Panc1 (cell line): ENCODE measurements at regions not wholly inside any gene's neighbourhood (a gene's known extent, or its start where the extent isn't known, plus 50 kb on each side); places are given as distances from the start of the nearest gene placed in this dataset.

Experiments used
- ATAC-seq: fragments of 200-7000 bp; cut with Tn5 transposase; 2 replicates; pipeline ENCODE4 v1.9.1; 2020; ENCODE audit warnings: mild to moderate bottlenecking, moderate library complexity
- BruUV-seq: library from RNA; stranded (reverse); fragments of 400-500 nt; replicated peaks from 2 replicates; lab custom pipeline; 2021; lab: Mats Ljungman, UMichigan
- CTCF ChIA-PET: fragments of 300-600 bp; sonication (Branson Sonifier 250); formaldehyde crosslinking; loops from one replicate; lab custom pipeline; 2022; ENCODE audit warnings: antibody characterized with exemption; lab: Charles Lee
- POLR2A ChIA-PET: fragments of 300-600 bp; sonication (Branson Sonifier 250); formaldehyde crosslinking; loops from one replicate; lab custom pipeline; 2022; ENCODE audit warnings: antibody characterized with exemption; lab: Charles Lee
- DNase-seq: peaks from one replicate; pipeline ENCODE4 v3.0.0-alpha.2; 2010; ENCODE audit warnings: low read depth, low spot score
- H3K27ac ChIP-seq: 2 replicates; pipeline ENCODE4 v1.5.1; 2011; ENCODE audit warnings: mild to moderate bottlenecking, low read length, inconsistent platforms
- H3K27me3 ChIP-seq: fragments of 200-500 bp; sonication (Bioruptor generic); 2 replicates; pipeline ENCODE4 v1.6.0; 2014; ENCODE audit warnings: low read length, inconsistent platforms; ENCODE audit not compliant: control insufficient read depth, insufficient read depth
- H3K36me3 ChIP-seq: fragments of 200-500 bp; sonication (Bioruptor generic); 2 replicates; pipeline ENCODE4 v1.5.1; 2014; ENCODE audit warnings: inconsistent platforms, mild to moderate bottlenecking, low read length, moderate library complexity; ENCODE audit not compliant: control insufficient read depth, insufficient read depth
- H3K4me1 ChIP-seq: 2 replicates; pipeline ENCODE4 v1.5.1; 2011; ENCODE audit warnings: inconsistent platforms, mild to moderate bottlenecking, low read length, moderate library complexity; ENCODE audit not compliant: control insufficient read depth, insufficient read depth
- H3K4me3 ChIP-seq, 2 experiments: 2 replicates each; pipeline ENCODE4 v1.5.1; 2011 to 2012; ENCODE audit warnings: low read depth in 2 of 2, low read length in 2 of 2, mild to moderate bottlenecking in 2 of 2, inconsistent platforms in 1 of 2, moderate library complexity in 1 of 2
- H3K9me3 ChIP-seq: fragments of 200-500 bp; sonication (Bioruptor generic); 2 replicates; pipeline ENCODE4 v1.5.1; 2014; ENCODE audit warnings: low read depth, mild to moderate bottlenecking, inconsistent platforms, low read length, moderate library complexity; ENCODE audit not compliant: control insufficient read depth, insufficient read depth
- CTCF ChIP-seq: fragments of 450-650 bp; IDR thresholded peaks from 2 replicates; pipeline ENCODE4 v1.5.1; 2017; ENCODE audit warnings: mild to moderate bottlenecking
- POLR2AphosphoS5 ChIP-seq: IDR thresholded peaks from 2 replicates; pipeline ENCODE4 v1.6.1; 2012; ENCODE audit warnings: mild to moderate bottlenecking, low read depth, low read length, moderate library complexity
- REST ChIP-seq, 2 experiments: IDR thresholded peaks; 2 replicates each; pipeline ENCODE4 v1.6.1; 2011 to 2012; ENCODE audit warnings: low read depth in 2 of 2, control low read depth in 1 of 2, low read length in 1 of 2, mild to moderate bottlenecking in 1 of 2, moderate library complexity in 1 of 2; ENCODE audit not compliant: insufficient read depth in 1 of 2
- SIN3A ChIP-seq: IDR thresholded peaks from 2 replicates; pipeline ENCODE4 v1.6.1; 2012; ENCODE audit warnings: low read depth, mild to moderate bottlenecking, low read length, moderate library complexity, borderline replicate concordance; ENCODE audit not compliant: insufficient read depth
- TCF7L2 ChIP-seq: IDR thresholded peaks from 2 replicates; pipeline ENCODE4 v1.6.1; 2011; ENCODE audit warnings: mild to moderate bottlenecking, low read depth, low read length, inconsistent platforms
- in situ Hi-C: cut with HindIII; loops from 2 replicates; pipeline ENCODE4 v1.10.0; 2016; ENCODE audit warnings: low sequenced_read_pairs, low pct_unique_long_range_greater_than_20kb
- intact Hi-C: fragments of 100-400 bp; cut with micrococcal nuclease; formaldehyde crosslinking; loops from one replicate; pipeline ENCODE4 v1.10.0; 2022; ENCODE audit not compliant: unreplicated experiment

GRCh38 chr4:134328741-134329140 is 127.2 kb upstream of the PABPC4L start:
- ChIA-PET POLR2A (no interaction called here), CTCF (no interaction called here)
- H3K27me3 ChIP-seq, result no peaks in the 10 kb centered on the region
- in situ Hi-C loops (no loop called here), intact Hi-C loops (no loop called here)
- H3K4me1 ChIP-seq, result no peaks in the 10 kb centered on the region
- ATAC-seq, result no peak
- H3K27ac ChIP-seq, result no peak overlapping the region
- no peak for DNase-seq
- H3K36me3 ChIP-seq, result no peaks in the 10 kb centered on the region
- no peaks in the 10 kb centered on the region for H3K9me3 ChIP-seq
- TF ChIP-seq CTCF (no peak), SIN3A (no peak), POLR2AphosphoS5 (no peak), TCF7L2 (no peak), REST (IDR thresholded peaks at IDR 0.05; ENCODE audit: insufficient read depth in 1 of 2, low read depth in 2 of 2, low read length in 1 of 2) (no peak)
- no TSS peak for BruUV-seq
- H3K4me3 ChIP-seq, result no peak overlapping the region

- DNase-seq (no peak), ATAC-seq (no peak)
- H3K4me1 ChIP-seq, result no peaks in the 10 kb centered on the region
- ChIA-PET POLR2A (no interaction called here), CTCF (no interaction called here)
- no peak overlapping the region for H3K4me3 ChIP-seq
- in situ Hi-C loops (no loop called here), intact Hi-C loops (no loop called here)
- no peaks in the 10 kb centered on the region for H3K27me3 ChIP-seq
- no peaks in the 10 kb centered on the region for H3K9me3 ChIP-seq
- no TSS peak for BruUV-seq
- no peak overlapping the region for H3K27ac ChIP-seq
- H3K36me3 ChIP-seq, result no peaks in the 10 kb centered on the region
- no peak for TF ChIP-seq CTCF
- TF ChIP-seq POLR2AphosphoS5, result no peak
- TF ChIP-seq SIN3A, result no peak
- no peak for TF ChIP-seq TCF7L2
- TF ChIP-seq REST (IDR thresholded peaks at IDR 0.05; ENCODE audit: insufficient read depth in 1 of 2, low read depth in 2 of 2, low read length in 1 of 2), result no peak
These were observed 125.9 kb upstream of the PABPC4L start for GRCh38 chr4:134327274-134328122.
